Heart right ventricle (tissue), 16 donors: ENCODE measurements at regions not wholly inside any gene's neighbourhood (a gene's known extent, or its start where the extent isn't known, plus 50 kb on each side); places are given as distances from the start of the nearest gene placed in this dataset.

Experiments used
- ATAC-seq, 8 donors: fragments of 200-7000 bp; cut with Tn5 transposase; one replicate each; pipeline ENCODE4 v1.9.1; 2020; ENCODE audit warnings: mild to moderate bottlenecking in 8 of 8, moderate library complexity in 8 of 8, moderate number of reproducible peaks in 1 of 8
- DNase-seq, 2 donors: peaks; one replicate each; pipeline ENCODE4 v3.0.0-alpha.2; 2020
- H3K27ac ChIP-seq, 10 donors: fragments of 200-600 bp; sonication (generic) in 2 of 10; one replicate each; pipeline versions ENCODE4 v1.5.0 to v1.8.0; 2020 to 2022; ENCODE audit warnings: mild to moderate bottlenecking in 3 of 10
- H3K27me3 ChIP-seq, 7 donors: fragments of 200-600 bp; one replicate each; pipeline ENCODE4 v1.8.0; 2021 to 2022; ENCODE audit warnings: mild to moderate bottlenecking in 2 of 7
- H3K36me3 ChIP-seq, 9 donors: fragments of 200-600 bp; sonication (generic) in 1 of 9; one replicate each; pipeline versions ENCODE4 v1.5.0 to v1.8.0; 2020 to 2022; ENCODE audit warnings: mild to moderate bottlenecking in 2 of 9
- H3K4me1 ChIP-seq, 9 donors: fragments of 200-600 bp; sonication (generic) in 1 of 9; one replicate each; pipeline versions ENCODE4 v1.5.0 to v1.8.0; 2020 to 2022; ENCODE audit warnings: mild to moderate bottlenecking in 4 of 9
- H3K4me3 ChIP-seq, 10 donors: fragments of 200-600 bp; sonication (generic) in 2 of 10; one replicate each; pipeline versions ENCODE4 v1.5.0 to v1.8.0; 2020 to 2022; ENCODE audit warnings: mild to moderate bottlenecking in 7 of 10, moderate library complexity in 2 of 10
- H3K9me3 ChIP-seq, 11 donors: fragments of 200-600 bp in 10 of 11; sonication (generic) in 2 of 11; one replicate each; pipeline versions ENCODE4 v1.5.0 to v1.8.0; 2013 to 2022; ENCODE audit warnings: mild to moderate bottlenecking in 2 of 11, control low read depth in 1 of 11, moderate library complexity in 1 of 11
- WGBS, 2 donors: extraction: QIAGEN DNeasy Blood & Tissue Kit; methylation state at CpG; one replicate each; pipeline ENCODE4 v1.1.7; 2013; ENCODE audit warnings: inconsistent platforms in 1 of 2; 5-methylcytosine and 5-hydroxymethylcytosine counted together
- intact Hi-C, 10 donors: fragments of 100-400 bp; cut with DNase I; formaldehyde crosslinking; loops; one replicate each; pipeline versions ENCODE4 v1.11.1 to v1.14.2; 2022
- TF ChIP-seq, protein P1 (sequence below), 9 donors: fragments of 200-600 bp; sonication (generic) in 2 of 9; IDR thresholded peaks; one replicate each; pipeline versions ENCODE4 v1.5.0 to v1.8.0; 2021 to 2022; ENCODE audit warnings: antibody characterized with exemption in 9 of 9, mild to moderate bottlenecking in 5 of 9, moderate library complexity in 1 of 9
- donor health status: Arrhythmogenic right ventricular cardiomyopathy.
- donor health status: ischemic (EF 13 %, LVEDD 7.1; RV severe dilation, severe dysfunction).
- donor health status: healthy with polysubstance abuse.
- donor health status: DM: no; HTN: yes; CAD: no.
- donor health status: DM: no; HTN: no; CAD: no.
- donor health status: ischemic (EF 25% LVEDD 6.9; RV normal size, moderate dysfunction).
- donor health status: ischemic (EF 25% LVEDD 5.7; RV mildly dilated, moderate dysfunction).
- donor health status: healthy.
- donor health status: DM: yes; HTN: yes; CAD: no.
- donor health status: Ischemic cardiomyopathy.
- donor health status: ischemic (EF 35%, LVEDD 5.7; RV mildly dilated, moderate dysfunction).
- donor health status: nonischemic (EF 11% LVEDD 7.7; RV severe dilation, severe dysfunction).
- donor health status: DM: yes; HTN: yes; CAD: no.
- donor health status: PGD.
- donor health status: ischemic (EF 29% LVEDD 5.4; RV normal size, mild dysfunction).
- donor health status: nonischemic (EF 23%, LVEDD 6.1; RV moderate dilation, normal function).

DNA sequence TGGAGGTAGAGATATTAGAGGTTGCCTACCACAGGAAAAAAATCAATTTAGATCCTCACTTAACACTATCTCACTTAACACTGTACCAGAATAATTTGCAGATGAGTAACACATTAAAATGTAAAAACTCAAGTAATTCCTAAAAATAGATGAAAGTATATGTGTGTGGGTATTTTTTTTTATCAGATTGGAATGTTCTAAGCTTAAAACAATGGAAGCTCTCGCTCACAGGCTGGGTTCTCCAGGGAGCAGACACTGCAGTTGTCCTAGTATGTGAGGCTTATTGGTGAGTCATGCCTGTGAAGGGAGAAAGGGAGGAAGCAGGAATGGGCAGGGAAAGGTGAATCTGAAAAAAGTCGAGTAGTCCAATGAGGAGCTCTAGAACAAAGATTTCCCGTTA is 181.3 kb upstream of the ZNF608 start:
- Histone ChIP-seq H3K4me1 (peaks cover 3 to 17% (median 11%) of the 10 kb centered on the region in 9 donors), H3K36me3 (no peaks in the 10 kb centered on the region), H3K4me3 (no peak overlapping the region), H3K27me3 (no peaks in the 10 kb centered on the region), H3K9me3 (no peaks in the 10 kb centered on the region), H3K27ac (no peak overlapping the region)
- TF ChIP-seq, protein P1, sequence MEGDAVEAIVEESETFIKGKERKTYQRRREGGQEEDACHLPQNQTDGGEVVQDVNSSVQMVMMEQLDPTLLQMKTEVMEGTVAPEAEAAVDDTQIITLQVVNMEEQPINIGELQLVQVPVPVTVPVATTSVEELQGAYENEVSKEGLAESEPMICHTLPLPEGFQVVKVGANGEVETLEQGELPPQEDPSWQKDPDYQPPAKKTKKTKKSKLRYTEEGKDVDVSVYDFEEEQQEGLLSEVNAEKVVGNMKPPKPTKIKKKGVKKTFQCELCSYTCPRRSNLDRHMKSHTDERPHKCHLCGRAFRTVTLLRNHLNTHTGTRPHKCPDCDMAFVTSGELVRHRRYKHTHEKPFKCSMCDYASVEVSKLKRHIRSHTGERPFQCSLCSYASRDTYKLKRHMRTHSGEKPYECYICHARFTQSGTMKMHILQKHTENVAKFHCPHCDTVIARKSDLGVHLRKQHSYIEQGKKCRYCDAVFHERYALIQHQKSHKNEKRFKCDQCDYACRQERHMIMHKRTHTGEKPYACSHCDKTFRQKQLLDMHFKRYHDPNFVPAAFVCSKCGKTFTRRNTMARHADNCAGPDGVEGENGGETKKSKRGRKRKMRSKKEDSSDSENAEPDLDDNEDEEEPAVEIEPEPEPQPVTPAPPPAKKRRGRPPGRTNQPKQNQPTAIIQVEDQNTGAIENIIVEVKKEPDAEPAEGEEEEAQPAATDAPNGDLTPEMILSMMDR (IDR thresholded peaks at IDR 0.05), result no peak
- DNase-seq (no peak), ATAC-seq (peak in 2 of 8 donors; percentile 33 to 39)
- intact Hi-C loops, result no loop called here
- 80 to 85% methylated on average over 3 of the region's 3 CpGs for WGBS, 2 donors

DNA sequence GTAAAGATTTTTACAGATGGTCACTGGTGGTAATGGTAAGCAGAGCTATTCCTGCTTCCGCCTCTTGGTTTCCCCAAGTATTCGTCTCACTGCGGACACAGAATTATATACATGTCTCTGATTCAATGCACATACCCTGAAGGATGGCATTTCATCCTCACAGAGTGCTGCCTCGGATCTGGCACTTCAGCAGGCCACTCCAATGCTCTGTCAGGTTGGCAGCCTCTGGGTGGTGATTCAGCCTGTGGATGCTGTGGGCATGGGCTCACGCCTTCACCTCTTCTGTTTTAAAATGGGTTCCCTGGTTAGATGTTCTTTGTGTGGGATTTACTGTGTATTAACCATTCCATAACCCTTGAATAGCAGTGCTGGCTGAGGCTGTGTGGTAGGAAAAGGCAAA is 182.6 kb upstream of the ZNF608 start:
- DNase-seq, result no peak
- TF ChIP-seq, protein P1 (IDR thresholded peaks at IDR 0.05), result no peak
- 95 to 97% methylated on average over 5 of the region's 5 CpGs for WGBS, 2 donors
- Histone ChIP-seq H3K9me3 (no peaks in the 10 kb centered on the region), H3K4me3 (no peak overlapping the region), H3K36me3 (no peaks in the 10 kb centered on the region), H3K27ac (no peak overlapping the region), H3K27me3 (no peaks in the 10 kb centered on the region), H3K4me1 (peaks cover 0 to 10% (median 0%) of the 10 kb centered on the region in 9 donors)
- no peak for ATAC-seq
- intact Hi-C loops, result no loop called here

DNA sequence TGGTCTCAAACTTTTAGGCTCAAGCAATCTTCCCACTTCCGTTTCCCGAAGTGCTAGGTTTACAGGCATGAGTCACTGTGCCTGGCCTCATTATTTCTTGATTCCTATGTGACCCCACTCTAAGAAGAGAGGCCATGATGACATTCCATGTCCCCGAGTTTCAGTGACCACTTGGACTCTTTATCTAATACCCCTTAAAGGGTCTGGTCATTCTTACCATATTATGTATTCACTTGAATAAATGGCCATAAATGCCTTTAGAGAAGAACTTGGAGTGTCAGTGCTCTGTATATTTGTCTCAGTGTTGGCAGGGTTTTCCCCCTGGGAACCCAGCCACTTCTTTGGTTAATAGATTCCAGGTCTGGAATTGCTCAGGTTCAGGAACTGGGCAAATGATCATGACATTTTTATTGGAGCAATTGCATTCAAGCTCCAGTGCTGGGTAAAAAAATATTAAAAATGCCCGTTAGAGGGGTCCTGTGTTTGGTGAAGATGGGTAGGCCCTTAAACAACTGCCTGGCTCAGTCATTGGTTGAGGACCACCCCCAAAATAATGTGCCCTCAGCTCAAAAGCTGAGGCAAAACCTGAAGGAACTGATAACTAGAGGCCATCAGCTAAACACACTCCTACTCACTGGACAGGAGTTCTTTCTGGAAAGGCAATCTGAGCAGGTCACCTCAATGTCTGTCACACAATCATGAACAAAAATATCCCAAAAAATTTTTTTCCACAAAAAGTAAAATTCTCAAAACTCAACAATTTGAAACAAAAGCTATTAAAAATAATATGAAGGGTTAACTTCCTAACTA is 186.6 kb upstream of the ZNF608 start:
- ATAC-seq, result peak in 7 of 8 donors; percentile 52 to 83 (median 69)
- TF ChIP-seq, protein P1 (IDR thresholded peaks at IDR 0.05), result no peak
- Histone ChIP-seq H3K36me3 (no peaks in the 10 kb centered on the region), H3K27ac (peak overlapping the region in 1 of 10 donors; percentile 11), H3K9me3 (peaks cover 0 to 3% (median 0%) of the 10 kb centered on the region in 11 donors), H3K4me1 (peaks cover 0 to 9% (median 0%) of the 10 kb centered on the region in 9 donors), H3K27me3 (no peaks in the 10 kb centered on the region), H3K4me3 (no peak overlapping the region)
- peak in 1 of 2 donors; percentile 34 for DNase-seq
- 32 to 44% methylated on average over 4 of the region's 4 CpGs for WGBS, 2 donors
- intact Hi-C loops, result loop anchor here in 1 of 10 donors (10.0 kb wide), 1 partner anchor 112 kb away; no protein-coding TSS in a partner anchor

DNA sequence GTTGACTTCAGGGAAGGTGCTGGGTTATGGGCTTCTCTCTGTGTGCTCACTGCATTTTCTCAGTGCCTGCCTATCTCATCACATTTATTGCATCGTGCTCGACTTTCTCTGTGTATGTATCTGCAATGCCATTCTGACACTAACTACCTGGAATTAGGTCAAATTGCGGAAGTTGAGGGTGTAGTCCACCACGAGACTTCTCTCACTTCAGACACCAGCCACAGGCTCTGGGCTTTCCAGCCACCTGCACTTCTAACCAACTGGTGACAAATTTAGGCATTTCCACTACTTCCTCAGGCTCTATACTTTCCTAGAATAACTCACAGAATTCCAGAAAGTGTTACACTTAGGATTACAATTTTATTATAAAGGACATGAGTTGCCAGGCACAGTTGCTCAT is 188.6 kb upstream of the ZNF608 start:
- peaks cover 0 to 9% (median 0%) of the 10 kb centered on the region in 9 donors for H3K4me1 ChIP-seq
- no peaks in the 10 kb centered on the region for H3K27me3 ChIP-seq
- H3K36me3 ChIP-seq, result no peaks in the 10 kb centered on the region
- no peak overlapping the region for H3K27ac ChIP-seq
- TF ChIP-seq, protein P1 (IDR thresholded peaks at IDR 0.05), result no peak
- H3K9me3 ChIP-seq, result peaks cover 0 to 4% (median 0%) of the 10 kb centered on the region in 11 donors
- no peak for DNase-seq
- intact Hi-C loops, result loop anchor here in 2 of 10 donors (1.0 to 10.0 kb wide), 2 partner anchors 20 to 110 kb away; no protein-coding TSS in a partner anchor
- no peak for ATAC-seq
- no peak overlapping the region for H3K4me3 ChIP-seq
- WGBS, 2 donors, result 89 to 97% methylated on average over 4 of the region's 4 CpGs
